Stimulated activated CD8-positive, alpha-beta memory T cell treated with anti-CD3 and anti-CD28 coated beads, Interleukin-7, amount 100 ng/mL, for 24 hours (primary cell): ENCODE measurements at regions not wholly inside any gene's neighbourhood (a gene's known extent, or its start where the extent isn't known, plus 50 kb on each side); places are given as distances from the start of the nearest gene placed in this dataset.
"Not testable (repeated sequence)": the region's sequence is repeated elsewhere in the genome, so short reads cannot be mapped to it uniquely, and the experiment has no call there.

Experiments
- DNase-seq: peaks from one replicate; pipeline ENCODE4 v3.0.0-alpha.2; 2020; ENCODE audit warnings: low read depth

- no peak for DNase-seq
These were observed 147.7 kb downstream of the PRL start for GRCh38 chr6:22149096-22149495.

DNA sequence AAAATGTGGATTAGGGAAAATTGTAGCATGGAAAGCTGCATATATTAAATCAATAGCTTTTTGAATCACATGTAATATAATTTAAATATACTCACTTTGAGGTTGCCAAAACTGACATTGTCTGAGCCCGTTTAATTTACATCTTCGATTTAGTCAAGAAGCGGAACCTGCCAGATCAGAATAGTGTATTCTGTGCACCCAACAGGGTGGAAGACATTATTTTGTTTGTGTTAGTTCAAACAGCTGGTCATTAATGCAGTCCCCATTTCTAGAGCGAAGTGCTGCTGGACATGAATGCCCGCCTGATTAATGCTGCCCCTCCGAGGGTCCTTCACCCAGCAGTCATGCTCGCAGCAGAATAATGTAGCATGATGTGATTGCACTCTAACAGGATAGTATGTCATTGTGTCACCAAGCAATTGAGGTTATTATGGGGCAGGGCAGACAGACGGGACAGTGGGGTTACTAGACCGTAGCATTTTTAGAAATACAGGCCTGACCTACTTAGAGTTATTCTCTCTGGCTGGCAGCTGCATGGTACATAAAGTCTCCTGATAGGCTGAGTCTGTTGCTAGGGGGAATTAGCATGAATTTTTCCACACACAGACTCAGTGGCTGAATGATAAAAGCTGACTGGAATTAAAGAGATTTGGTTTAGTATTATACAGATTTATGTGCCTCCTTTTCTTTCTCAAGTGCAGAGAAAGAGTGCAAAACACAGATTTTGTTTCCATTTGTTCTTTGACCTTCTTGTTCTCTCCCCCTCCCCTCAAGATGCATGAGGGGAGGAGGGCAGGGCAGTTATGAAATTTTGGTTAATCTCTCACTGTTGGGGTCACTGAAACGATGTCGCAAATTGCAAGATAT lies 147.1 kb downstream of the PRL start:
- DNase-seq, result no peak

DNA sequence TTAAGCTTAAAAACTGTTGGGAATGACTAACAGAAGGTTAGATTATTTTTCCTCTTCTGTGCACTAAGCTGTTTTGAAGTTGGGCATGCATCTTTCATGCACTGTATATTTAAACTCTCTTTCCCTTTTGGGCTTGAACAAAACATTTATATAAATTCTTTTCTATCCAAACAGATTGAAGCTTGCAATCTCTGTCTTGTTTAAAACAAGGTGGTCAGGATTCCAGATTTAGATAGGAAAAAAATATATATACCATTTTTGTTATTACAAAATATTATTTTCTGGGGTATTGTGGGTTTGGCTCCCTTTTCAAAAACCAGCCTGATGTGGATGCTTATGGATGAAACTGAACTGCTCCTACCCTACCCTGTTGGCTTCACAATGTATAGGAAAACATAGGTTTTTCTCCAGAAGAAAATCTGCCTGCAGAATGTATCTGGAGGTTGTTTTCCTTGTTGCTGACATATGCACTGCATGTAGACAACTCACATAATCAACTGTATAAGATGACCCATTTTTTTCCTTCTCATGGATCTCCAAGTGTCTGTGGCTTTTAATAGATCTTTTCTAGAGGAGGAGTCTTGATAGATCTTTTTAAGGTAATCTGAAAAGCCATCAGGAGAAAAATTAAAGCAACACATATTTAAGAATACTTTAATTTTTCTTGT lies 146.3 kb downstream of the PRL start:
- no peak for DNase-seq

GRCh38 chr6:22151892-22152291 lies 144.9 kb downstream of the PRL start:
- DNase-seq, result no peak

GRCh38 chr6:22152841-22153240 lies 144.0 kb downstream of the PRL start:
- no peak for DNase-seq

DNA sequence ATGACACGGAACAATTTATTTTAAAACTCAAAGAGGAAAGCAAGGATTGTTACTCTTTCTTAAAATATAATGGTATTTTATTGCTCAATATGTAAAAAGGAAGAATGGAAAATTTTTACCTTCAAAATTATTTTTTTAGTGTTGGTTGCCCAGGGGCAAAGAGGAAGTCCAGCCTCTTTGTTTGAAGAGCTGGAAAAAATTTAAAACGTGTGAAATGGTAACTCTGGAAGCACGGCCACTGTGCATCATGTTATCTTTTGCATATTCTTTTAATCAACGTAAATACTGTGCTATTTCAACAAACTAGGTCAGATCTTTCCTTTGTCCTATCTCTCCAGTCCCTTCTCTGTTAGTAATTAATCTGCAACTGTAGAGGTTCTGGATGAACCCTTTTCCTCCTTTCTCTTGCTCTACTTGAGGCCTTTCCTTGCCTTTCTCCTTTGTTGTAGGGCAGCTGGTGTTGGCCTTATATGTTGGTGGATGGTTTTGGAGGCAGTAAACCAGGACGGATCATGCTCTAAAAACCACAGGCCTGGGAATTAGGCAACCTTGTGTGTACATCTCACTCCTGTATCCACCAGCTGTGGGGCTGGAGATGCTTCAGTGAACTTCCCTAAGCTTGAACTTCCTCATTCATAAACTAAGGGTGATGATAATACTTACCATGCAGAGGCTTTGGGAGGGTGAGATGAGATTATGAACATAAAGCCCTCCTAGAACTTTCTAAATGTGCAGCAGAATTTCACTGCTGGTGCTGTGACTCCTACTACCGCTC lies 143.3 kb downstream of the PRL start:
- no peak for DNase-seq

DNA sequence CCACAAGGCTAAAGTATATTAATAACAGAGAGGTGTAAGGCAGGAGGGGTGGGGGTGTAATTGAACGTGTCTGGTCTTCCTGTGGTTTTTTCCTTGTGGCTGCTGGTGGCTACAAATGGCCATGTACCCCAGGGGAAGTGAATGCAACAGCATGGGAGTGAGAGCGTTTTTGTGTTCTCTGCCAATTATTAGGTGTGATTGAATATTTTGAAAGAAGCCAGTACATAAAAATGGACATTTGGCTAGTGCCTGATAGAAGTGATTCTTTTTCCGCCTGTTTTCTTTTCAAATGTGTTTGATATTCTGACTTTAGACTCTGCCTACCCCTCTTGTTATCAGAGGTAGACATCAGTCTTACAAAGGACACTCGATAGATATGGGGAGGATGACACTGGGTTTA lies 141.3 kb downstream of the PRL start:
- no peak for DNase-seq

- DNase-seq, result no peak
These were observed 139.6 kb downstream of the PRL start for GRCh38 chr6:22157233-22157632.

GRCh38 chr6:22164236-22164635 lies 132.6 kb downstream of the PRL start:
- no peak for DNase-seq

DNA sequence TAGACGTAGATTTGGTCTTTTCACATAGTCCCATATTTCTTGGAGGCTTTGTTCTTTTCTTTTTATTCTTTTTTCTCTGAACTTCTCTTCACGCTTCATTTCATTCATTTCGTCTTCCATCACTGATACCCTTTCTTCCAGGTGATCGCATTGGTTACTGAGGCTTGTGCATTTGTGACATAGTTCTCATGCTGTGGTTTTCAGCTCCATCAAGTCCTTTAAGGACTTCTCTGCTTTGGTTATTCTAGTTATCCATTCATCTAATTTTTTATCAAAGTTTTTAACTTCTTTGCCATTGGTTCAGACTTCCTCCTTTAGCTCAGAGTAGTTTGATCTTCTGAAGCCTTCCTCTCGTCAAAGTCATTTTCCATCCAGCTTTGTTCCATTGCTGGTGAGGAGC lies 125.8 kb downstream of the PRL start:
- DNase-seq, result not testable (repeated sequence)

GRCh38 chr6:22171885-22172284 lies 125.0 kb downstream of the PRL start:
- DNase-seq, result not testable (repeated sequence)

DNA sequence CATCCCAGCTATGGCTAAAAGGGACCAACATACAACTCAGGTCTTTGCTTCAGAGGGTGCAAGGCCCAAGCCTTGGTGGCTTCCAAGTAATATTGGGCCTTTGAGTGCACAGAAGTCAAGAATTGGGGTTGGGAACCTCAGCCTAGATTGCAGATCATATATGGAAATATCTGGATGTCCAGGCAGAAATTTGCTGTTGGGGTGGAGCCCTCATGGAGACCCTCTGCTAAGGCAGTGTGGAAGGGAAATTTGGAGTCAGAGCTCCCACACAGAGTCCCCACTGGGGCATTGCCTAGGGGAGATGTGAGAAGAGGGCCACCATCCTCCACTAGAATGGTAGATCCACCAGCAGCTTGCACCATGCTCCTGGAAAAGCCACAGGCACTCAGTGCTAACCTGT lies 123.5 kb downstream of the PRL start:
- DNase-seq, result no peak

- not testable (repeated sequence) for DNase-seq
These were observed 116.6 kb downstream of the PRL start for GRCh38 chr6:22180250-22180649.

DNA sequence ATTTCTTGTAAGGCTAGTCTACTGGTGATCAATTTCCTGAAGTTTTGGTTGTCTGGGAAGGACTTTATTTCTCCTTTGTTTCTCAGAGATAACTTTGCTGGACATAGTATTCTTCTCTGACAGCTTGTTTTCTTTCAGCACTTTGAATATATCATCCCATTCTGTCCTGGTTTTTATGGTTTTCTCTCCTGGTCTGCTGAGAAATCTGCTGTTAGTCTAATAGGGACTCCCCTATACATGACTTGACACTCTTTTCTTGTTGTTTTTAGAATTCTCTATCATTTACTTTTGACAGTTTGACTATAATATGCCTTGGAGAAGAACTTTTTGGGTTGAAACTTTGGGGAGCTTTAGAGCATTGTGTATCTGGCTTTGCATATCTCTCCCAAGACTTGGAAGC lies 112.5 kb downstream of the PRL start:
- DNase-seq, result no peak

DNA sequence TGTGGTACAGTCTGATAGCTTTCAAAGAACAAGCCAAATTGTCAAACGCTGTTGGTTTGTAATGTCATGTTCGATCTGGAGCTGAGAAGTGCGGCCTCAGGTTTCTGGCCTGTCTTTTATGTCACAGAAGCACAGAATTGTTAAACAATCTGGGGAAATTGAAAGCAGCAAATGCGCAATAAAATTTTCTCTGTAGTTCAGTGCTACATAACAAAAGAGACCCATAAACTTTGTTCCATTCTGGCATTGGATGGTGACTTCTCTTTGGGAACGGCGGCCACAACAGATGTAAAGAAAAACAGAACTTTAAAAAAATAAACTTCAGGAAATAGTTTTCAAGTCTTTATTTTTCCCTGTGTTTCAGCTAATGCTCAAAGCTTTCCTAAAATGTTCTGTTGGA lies 106.9 kb downstream of the PRL start:
- no peak for DNase-seq

GRCh38 chr6:22194188-22194921 lies 102.5 kb downstream of the PRL start:
- DNase-seq, result no peak

- DNase-seq, result no peak
These were observed 97.1 kb downstream of the PRL start for GRCh38 chr6:22199771-22200170.

DNA sequence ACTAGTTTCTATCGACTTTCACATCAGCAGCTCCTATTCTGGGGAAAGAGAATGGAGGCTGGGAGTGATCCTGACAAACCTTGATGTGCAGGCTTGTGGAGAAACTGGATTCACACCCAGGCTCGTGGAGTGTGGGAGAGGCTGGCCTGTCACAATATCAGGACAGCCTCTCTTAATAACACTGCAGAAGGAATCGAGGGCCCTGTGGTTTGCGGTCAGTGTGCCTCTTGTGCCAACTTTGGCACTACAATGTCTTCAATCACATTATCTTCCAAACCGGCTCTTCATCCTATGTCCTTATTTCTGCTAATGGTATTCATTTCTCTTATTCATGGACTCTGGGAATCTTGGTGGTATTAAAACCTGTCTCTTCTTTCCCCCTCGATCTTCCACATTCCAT lies 92.7 kb downstream of the PRL start:
- DNase-seq, result no peak

GRCh38 chr6:22205266-22205665 lies 91.6 kb downstream of the PRL start:
- DNase-seq, result no peak

GRCh38 chr6:22206106-22206505 lies 90.7 kb downstream of the PRL start:
- no peak for DNase-seq

DNA sequence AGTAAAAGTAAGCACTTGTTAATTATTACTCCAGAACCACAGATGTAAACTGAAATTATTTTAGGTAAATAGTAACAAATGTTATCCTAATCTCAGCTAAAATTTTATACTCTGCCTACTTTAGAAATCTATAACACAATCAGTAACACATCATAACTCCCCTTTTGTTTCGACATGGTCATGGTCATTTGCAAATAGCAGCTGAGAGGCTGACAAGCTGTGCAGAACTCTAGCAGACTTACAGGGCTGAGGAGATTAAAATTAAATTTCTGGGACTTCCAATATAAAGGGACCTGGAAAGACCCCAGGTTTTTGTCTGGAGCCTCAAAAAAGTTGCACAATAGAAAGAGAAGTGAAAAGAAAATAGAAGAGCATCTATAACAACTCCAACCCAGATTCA lies 88.8 kb downstream of the PRL start:
- no peak for DNase-seq

DNA sequence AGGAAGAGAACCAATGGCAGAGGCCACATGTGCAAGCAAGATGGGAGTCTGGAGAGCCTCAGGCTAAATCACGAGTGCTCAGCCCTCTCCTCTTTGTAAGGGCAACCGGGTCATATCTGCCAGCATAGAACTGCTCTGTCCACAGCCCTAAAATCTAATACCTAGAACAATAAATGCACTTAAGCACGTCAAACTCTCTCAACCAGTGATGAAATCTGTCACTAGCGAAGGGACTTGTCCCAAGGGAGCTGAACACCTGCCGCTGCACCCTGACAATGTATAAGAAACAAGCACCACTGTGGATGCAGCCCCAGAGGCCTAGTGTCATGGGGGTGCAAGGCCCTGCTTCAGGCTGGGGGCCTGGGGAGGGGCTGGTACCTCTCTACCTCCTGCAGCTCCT lies 82.5 kb downstream of the PRL start:
- no peak for DNase-seq
